AG08396 (cell line): ENCODE measurements at regions not wholly inside any gene's neighbourhood (a gene's known extent, or its start where the extent isn't known, plus 50 kb on each side); places are given as distances from the start of the nearest gene placed in this dataset.
"Not testable (repeated sequence)": the region's sequence is repeated elsewhere in the genome, so short reads cannot be mapped to it uniquely, and the experiment has no call there.

Experiments
- DNase-seq: peaks from one replicate; pipeline ENCODE4 v3.0.0; 2012; ENCODE audit warnings: low spot score, mixed read lengths

DNA sequence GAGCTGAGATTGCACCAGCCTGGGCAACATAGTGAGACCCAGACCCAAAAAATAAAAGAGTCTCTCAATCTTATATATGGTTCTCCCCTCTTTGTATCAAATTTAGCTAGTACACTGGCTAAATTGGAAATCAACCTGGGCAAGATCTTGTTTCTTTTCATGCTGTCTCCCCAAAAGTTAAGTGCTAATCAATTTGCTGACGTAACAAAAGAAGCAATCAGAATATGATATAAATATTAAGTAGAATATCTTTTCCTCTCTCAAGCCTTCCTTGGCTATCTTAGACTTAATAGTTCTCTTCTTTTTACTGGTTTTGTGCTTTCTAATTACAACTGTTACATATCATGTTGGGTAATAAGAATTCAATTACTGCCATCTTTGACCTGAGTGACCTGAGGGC, 258.9 kb downstream of the KCNRG start:
- DNase-seq = no peak

DNA sequence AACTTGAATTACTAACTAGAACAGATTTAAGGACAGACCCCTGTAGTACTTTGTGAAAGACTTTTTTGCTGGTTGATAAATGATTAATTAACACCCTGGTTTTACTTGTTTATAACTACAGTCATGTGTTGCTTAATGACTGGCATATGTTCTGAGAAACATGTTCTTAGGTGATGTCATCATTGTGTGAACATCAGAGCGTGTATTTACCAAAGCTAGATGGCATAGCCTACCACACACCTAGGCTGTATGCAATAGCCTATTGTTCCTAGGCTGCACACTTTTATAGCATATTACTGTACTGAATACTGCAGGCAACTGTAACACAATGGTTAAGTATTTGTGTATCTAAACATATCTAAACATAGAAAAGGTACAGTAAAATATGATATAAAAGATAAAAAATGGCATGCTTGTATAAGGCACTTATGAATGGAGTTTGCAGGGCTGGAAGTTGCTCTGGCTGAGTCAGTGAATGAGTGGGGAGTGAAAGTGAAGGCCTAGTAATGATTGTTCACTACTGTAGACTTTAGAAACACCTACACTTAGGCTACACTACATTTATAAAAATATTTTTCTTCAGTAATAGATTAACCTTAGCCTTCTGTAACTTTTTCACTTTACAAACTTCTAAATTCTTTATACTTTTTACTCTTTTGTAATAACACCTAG, 260.3 kb downstream of the KCNRG start:
- DNase-seq = no peak

DNA sequence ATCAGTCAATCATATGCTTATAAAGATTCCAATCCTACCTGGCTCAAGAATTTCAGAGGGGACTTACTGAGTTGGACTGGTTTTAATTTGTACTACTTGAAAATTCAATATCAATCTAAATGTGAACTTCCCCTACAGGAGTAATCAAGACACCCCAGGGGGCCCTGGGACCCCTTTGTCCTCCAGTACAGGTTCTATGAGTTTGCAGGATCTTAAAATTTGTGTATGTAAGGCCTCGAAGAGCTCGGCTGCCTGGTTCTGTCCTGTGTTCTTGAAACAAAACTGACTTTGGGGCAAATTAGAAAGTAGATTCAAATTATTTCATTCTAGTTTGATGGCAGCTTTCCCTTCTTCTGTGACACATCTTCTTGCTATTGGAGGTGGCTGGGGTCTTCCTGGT, 261.3 kb downstream of the KCNRG start:
- DNase-seq = no peak

DNA sequence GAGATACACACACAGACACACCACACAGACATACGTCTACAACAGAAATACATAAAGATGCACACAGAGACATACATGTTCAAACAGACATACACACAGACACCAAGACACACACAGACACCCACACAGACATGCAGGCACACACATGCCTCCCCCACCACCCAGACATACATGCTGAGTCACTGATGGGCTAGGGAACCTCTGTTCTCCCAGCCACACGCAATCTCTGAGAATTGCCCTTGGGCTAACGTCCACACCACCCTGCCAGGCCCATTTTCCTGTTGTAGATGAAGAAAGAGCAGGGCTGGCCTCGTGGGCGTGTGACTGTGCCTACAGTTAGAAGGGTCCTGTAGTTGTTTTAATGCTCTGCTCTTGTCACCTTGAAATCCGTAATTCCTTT, 261.9 kb downstream of the KCNRG start:
- DNase-seq = no peak

DNA sequence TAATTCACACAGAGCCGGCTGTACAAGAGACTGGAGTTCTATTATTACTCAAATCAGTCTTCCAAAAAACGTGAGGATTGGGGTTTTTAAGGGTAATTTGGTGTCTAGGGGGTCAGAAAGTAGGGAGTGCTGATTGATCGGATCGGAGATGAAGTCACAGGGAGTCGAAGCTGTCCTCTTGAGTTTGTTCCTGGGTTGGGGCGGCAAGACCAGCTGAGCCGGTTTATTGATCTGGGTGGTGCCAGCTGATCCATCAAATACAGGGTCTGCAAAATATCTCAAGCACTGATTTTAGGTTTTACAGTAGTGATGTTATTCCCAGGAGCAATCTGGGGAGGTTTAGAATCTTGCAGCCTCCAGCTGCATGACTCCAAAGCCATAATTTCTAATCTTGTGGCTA, 262.7 kb downstream of the KCNRG start:
- no peak for DNase-seq

DNA sequence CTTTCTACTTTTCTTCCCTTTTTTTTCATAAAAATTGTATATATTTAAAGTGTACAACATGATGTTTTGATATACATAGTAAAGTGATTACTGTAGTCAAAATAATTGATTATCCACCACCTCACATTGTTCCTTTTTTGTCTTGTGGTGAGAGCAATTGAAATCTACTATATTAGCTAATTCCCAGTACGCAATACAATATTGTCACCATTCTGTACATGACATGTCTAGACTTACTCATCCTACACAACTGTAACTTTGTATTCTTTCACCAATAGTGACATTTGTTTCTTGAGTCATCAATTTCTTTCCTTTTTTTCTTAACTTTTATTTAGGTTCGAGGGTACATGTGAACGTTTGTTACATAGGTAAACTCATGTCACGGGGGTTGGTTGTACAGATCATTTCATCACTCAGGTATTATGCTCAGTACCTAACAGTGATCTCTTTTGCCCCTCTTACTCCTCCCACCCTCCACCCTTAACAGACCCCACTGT, 265.2 kb downstream of the KCNRG start:
- no peak for DNase-seq

DNA sequence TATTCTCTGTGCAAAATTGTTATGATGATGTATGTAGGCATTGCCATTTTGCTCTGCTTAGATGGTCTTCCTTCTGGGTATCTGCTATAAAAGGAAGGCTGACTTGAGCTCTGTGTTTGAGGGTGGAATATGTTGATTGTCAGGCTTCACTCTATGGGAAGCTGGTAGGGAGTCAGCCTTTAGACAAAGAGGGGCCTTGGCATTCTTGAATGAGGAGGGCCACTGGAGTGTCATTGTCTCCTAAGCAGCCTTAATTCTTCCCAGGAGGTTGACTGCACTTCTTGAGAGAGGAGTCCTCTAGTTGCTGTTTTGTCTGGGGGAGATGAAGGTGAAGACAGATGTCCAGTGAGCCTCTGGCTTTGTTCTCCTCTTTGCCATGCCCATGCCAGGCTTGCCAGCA, 266.8 kb downstream of the KCNRG start:
- no peak for DNase-seq

DNA sequence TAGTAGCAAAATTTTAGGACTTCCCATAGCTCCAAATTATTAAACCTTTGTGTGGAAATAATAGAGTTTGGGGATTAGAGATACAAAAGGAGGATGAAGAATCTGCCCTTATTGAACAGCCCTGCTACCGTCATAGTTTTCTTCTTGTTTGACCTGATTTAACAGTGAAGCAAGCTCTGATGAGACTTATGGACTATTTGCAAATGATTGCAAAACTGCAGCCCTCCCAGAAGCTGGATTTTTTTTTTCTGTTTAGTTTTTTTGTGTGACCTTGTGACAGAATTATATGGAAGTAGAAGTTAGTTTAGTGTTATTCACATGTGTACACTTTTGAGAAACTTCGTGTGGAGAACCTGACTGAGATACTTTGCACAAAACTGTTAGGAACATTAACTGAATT, 267.8 kb downstream of the KCNRG start:
- no peak for DNase-seq

DNA sequence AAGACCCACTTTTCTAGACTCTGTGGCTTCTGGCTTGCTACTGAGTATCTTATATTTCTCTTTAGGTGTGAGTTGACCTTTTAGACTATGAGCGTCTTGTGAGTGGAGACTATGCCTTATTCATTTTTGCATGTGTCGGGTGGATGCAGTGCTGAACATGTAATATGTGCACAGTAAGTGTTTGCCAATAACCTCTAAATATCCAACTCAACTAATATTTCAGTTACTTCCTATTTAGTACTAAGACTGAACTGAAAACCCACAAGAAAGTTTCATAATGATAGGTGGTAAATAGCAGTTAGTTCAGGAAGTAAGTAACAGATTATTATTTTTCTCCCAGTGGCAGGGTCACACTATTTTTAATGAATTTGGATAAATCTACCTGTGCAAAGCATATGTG, 269.3 kb downstream of the KCNRG start:
- DNase-seq = no peak

DNA sequence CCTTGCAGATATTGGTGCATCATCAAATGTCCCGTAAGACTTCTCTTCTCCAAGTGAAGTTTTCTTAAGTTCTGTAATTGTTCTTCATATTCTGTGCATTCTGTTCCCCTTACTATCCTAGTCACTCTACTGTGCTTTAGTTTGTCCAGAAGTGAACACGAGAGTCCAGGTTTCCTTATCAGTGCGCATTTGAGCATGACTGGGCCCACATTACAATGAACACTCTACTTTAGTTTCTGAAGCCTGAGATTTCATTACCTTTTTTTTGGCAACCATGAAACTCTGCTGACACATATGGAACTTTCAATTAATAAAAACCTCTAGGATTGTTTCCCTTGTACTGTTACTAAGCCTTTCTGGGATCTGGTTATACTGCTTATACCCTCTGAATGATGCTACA, 270.0 kb downstream of the KCNRG start:
- no peak for DNase-seq

DNA sequence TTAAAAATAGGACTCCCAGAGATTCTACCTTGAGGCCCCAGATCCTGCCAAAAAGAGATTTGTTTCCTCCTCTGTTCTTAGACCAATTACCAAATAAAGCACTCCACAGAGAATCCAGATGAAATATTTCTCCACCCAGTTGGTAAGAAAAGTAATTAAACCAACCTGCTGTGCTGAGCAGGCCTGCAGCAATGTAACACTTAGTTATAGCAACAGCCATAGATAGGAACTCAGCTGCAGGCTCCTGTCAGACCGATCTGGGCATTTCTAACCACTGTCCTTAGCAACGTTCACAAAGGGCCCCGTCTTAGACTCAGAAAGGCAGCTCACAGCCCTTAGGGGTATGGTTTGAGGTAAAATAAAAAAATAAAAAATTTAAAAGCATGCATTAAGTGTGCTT, 271.1 kb downstream of the KCNRG start:
- DNase-seq = no peak

DNA sequence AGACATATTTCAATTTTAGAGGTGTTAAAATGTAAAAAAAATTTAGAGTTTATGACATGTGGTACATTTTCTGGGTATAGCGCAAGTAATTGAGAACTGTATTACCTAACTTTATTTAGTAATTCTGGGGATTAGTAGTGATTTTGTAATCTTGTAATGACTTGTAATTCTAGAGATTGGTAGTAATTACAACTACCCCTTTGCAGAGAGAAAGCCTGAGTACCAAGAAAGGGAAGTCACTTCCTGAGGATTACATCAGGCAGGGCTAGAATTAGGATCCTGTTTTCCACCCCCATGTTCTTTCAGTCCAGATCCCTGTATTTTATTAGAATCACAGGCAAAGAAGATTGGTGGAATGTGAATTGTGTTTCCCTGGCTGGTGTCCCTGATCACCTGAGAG, 274.9 kb downstream of the KCNRG start:
- no peak for DNase-seq

DNA sequence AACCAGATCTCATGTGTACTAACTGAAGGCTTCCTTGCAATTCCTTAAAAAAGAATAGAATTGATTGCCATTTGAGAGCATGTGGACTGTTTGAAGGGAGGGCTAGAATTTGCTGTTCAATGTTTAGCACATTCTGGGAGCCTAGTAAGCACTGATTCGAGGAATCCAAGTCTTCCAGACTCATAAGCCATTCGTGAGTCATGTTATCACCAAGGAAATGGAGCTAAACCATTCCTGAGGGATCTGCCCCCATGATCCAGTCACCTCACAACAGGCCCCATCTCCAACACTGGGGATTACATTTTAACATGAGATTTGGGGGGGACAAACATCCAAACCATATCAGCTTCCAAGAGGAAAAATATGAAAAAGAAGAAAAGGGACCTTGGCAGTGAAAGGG, 276.4 kb downstream of the KCNRG start:
- no peak for DNase-seq

DNA sequence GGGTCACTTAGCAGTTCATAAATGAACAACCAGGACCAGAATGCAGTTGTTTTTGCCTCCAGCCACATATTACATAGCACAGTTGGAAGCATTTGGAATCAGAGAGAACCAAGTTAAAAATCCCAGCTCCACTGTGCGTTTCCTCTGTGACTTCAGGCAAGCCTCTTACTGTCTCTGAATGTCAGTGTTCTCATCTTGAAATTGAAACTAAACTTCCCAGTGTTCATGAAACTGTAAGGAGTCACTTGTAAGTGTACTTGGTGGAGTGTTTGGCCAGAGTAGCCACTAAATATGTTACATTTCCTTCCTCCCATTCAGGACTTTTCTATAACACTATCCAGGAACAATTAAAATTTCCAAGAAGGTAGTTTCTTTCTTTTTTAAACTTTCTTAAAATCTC, 276.8 kb downstream of the KCNRG start:
- DNase-seq = no peak

DNA sequence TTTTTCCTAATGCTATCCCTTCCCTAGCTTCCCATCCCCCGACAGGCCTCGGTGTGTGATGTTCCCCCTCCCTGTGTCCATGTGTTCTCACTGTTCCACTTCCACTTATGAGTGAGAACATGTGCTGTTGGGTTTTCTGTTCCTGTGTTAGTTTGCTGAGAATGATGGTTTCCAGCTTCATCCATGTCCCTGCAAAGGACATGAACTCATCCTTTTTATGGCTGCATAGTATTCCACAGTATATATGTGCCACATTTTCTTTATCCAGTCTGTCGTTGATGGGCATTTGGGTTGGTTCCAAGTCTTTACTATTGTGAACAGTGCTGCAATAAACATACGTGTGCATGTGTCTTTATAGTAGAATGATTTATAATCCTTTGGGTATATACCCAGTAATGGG, 279.2 kb downstream of the KCNRG start:
- not testable (repeated sequence) for DNase-seq

DNA sequence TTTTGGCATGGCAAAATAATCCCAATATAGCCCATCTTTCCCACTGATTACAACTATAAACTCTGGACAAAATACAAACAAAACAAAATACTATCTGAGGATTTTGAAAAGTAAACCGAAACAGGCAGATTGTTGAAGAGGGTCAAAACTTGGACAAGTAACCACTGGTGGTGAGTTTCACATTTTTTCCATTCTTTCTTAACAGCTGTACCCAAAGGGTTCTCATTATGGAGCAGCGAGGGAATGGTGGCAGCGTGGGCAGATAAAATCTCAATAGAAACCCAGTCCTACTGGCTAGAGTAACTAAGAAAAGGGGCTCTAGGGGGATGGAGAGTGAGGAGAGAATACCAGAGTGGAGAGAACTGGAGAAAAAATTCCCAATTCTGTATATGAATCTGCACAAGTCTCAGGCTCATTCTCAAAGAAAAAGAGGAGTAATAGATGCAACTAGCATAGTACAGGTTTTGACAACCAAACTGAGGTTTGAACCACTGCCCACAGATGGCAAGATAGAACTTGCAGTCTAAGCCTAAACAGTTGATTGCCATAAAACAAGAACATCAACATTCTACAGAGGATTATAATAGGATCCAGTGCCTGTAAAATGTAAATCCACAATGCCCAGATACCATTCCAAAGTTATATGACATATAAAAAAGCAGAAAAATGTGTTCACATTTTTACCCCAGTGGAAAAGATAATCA, 284.5 kb downstream of the KCNRG start:
- DNase-seq = no peak

DNA sequence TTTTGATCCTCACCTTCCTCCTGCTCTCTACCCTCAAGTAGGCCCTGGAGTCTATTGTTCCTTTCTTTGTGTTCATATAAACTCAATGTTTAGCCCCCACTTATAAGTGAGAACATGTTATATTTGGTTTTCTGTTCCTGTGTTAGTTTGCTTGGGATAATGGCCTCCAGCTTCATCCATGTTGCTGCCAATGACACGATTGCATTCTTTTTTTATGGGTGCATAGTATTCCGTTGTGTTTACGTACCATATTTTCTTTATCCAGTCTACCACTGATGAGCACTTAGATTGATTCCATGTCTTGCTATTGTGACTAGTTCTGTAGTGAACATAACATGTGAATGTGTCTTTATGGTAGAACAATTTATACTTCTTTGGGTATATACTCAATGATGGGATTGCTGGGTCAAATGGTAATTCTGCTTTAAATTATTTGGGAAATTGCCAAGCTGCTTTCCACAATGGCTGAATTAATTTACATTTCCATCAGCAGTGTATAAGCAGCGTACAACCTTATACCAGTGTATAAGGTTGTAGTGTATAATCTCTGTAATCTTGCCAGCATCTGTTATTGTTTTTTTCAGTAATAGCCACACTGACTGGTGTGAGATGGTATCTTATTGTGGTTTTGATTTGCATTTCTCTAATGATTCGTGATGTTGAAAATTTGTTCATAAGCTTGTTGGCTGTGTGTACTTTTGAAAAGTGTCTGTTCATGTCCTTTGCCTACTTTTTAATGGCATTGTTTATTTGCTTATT, 288.9 kb downstream of the KCNRG start:
- no peak for DNase-seq

DNA sequence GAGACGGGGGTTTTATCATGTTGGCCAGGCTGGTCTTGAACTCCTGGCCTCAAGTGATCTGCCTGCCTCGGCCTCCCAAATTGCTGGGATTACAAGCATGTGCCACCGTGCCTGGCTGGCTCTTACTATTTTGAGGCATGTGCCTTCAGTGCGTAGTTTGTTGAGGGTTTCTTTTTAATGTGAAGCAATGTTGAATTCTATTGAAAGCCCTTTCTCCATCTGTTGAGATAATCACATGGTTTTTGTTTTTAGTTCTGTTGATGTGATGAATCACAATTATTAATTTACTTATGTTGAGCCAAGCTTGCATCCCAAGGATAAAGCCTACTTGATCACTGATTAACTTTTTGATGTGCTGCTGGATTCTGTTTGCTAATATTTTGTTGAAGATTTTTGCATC, 290.9 kb downstream of the KCNRG start:
- no peak for DNase-seq

DNA sequence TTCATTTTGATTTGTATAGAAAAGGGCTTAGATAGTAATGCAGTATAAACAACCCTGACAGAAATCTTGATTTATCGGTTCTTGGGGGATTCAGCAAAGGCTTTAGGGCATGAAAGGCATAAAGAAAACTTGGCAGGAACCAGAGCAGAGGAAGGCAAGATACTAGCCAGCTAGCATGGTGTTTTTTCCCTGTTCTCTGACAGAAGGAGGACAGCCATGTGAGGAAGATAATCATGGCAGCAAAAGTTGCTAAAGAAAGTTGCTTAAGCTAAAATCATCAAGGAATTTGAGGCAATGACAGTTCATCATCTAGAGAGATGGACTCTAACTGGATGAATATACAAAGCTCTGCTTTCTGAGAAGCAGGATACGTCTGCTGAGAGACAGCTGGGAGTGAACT, 294.1 kb downstream of the KCNRG start:
- DNase-seq = no peak

DNA sequence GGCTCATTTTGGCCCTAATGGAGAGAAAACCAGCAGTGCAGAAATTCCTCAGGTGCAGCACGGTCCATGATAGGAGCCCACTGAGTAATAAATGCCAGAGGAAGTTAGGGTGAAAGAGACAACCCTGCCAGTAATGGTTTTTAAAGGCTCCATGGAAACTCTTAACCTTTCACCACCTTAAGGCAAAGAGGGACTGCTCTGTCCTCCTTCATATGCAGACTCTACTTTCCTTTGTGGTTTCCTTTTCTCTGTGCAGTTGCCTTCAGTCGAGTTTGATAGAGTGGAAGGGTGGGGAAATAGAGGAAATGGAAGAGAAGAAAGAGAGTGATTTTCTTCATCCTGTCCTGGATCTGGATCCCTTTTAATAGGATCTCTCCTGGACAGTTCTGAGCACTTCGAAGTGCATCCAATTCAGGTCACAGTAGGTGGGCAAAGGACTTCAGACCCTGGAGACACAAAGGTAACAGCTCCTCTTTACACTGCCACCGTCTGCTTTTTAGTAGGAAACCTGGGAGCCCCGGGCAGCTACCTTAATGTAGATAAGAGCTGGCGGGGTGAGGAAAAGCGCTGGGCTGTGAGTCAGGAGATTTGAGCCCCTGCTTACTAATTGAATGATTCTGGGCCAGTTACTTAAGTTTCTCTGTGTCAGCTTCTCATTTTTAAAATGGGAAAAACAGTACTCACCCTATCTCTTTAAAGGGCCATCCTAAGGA, 294.8 kb downstream of the KCNRG start:
- no peak for DNase-seq

DNA sequence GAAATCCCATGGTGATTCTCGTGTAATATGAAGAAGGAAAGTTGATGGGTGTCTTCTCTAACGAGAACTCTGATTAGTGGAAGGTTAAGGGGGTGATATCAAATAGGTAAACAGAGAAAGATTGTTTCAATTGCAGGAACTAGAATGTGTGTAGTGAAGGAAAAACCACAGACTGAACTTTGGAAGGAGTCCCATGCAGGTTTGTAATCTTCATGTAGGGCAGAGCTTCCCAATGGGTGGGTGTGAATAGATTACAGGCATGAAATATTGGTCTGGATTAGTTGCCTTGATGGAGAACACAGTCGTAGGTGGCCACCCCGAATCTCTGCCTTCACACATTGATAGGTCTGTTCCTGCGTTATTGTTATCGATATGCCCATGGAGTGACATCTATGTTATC, 295.5 kb downstream of the KCNRG start:
- no peak for DNase-seq

DNA sequence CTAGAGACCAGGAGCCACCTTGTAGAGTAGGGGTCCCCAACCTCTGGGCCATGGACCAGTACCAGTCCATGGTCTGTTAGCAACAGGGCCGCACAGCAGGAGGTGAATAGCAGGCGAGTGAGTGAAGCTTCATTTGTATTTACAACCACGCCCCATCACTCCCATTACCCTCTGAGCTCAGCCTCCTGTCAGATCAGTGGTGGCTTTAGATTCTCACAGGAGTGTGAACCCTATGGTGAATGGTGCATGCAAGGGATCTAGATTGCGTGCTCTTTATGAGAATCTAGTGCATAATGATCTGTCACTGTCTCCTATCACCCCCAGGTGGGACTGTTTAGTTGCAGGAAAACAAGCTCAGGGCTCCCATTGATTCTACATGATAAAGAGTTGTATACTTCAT, 303.6 kb downstream of the KCNRG start:
- DNase-seq = no peak
